H1 (cell line): ENCODE measurements at regions not wholly inside any gene's neighbourhood (a gene's known extent, or its start where the extent isn't known, plus 50 kb on each side); places are given as distances from the start of the nearest gene placed in this dataset.

Experiments used
- CTCF ChIA-PET: fragments of 300-600 bp; sonication (Branson Sonifier 250); formaldehyde crosslinking; loops from one replicate; lab custom pipeline; 2021; ENCODE audit not compliant: partially characterized antibody; lab: Charles Lee
- POLR2A ChIA-PET: fragments of 300-600 bp; sonication (Branson Sonifier 250); formaldehyde crosslinking; loops from one replicate; lab custom pipeline; 2021; ENCODE audit warnings: inconsistent platforms; ENCODE audit not compliant: partially characterized antibody; lab: Charles Lee
- DNase-seq, 2 experiments: peaks; one replicate each; pipeline versions ENCODE4 v3.0.0 to v3.0.0-alpha.2; 2010 to 2022; ENCODE audit warnings: low spot score in 2 of 2, low read depth in 1 of 2, mixed read lengths in 1 of 2
- FAIRE-seq: peaks from 2 replicates; lab custom pipeline; 2011; peaks lifted over from hg19 to GRCh38; lab: Jason Lieb, UNC
- H2AFZ ChIP-seq: 2 replicates; pipeline ENCODE4 v1.8.1; 2012; ENCODE audit warnings: low read length, inconsistent platforms
- H2AK5ac ChIP-seq: 2 replicates; pipeline ENCODE4 v1.6.1; 2013; ENCODE audit warnings: low read depth, low read length
- H2BK120ac ChIP-seq: replicated peaks from 2 replicates; pipeline ENCODE3; 2013; ENCODE audit warnings: low read depth, low read length, inconsistent platforms
- H2BK12ac ChIP-seq: 2 replicates; pipeline ENCODE4 v1.6.1; 2013; ENCODE audit warnings: low read depth, low read length
- H2BK15ac ChIP-seq: 2 replicates; pipeline ENCODE4 v1.6.1; 2013; ENCODE audit warnings: low read length
- H2BK20ac ChIP-seq: 2 replicates; pipeline ENCODE4 v1.6.1; 2013; ENCODE audit warnings: low read length
- H2BK5ac ChIP-seq: 2 replicates; pipeline ENCODE4 v1.6.1; 2013; ENCODE audit warnings: low read depth, low read length
- H3K14ac ChIP-seq: 2 replicates; pipeline ENCODE4 v1.6.1; 2013; ENCODE audit warnings: inconsistent platforms; ENCODE audit not compliant: insufficient read length
- H3K18ac ChIP-seq: 2 replicates; pipeline ENCODE4 v1.6.1; 2013; ENCODE audit warnings: low read length; ENCODE audit errors: extremely low read depth
- H3K23ac ChIP-seq: 2 replicates; pipeline ENCODE4 v1.6.1; 2013; ENCODE audit warnings: inconsistent platforms; ENCODE audit not compliant: insufficient read length
- H3K23me2 ChIP-seq: 2 replicates; pipeline ENCODE4 v1.6.1; 2013; ENCODE audit warnings: low read depth, low read length
- H3K27ac ChIP-seq: 2 replicates; pipeline ENCODE4 v1.6.1; 2011; ENCODE audit warnings: low read depth, low read length, inconsistent platforms
- H3K27me3 ChIP-seq, 4 experiments: replicated peaks in 1 of 4; 1 replicate in 1 of 4; 2 replicates in 3 of 4; pipeline versions ENCODE4 v1.6.1 to v1.8.1; 2011 to 2013; ENCODE audit warnings: low read length in 3 of 4, mild to moderate bottlenecking in 3 of 4, inconsistent platforms in 2 of 4, mixed read lengths in 2 of 4, moderate library complexity in 1 of 4; ENCODE audit not compliant: control insufficient read depth in 3 of 4, insufficient read depth in 3 of 4; ENCODE audit errors: extremely low read depth in 1 of 4
- H3K36me3 ChIP-seq, 4 experiments: 2 replicates each; pipeline versions ENCODE4 v1.6.1 to v1.8.1; 2011 to 2013; ENCODE audit warnings: mild to moderate bottlenecking in 4 of 4, low read length in 3 of 4, moderate library complexity in 2 of 4, control low read depth in 1 of 4, inconsistent platforms in 1 of 4; ENCODE audit not compliant: insufficient read depth in 4 of 4, control insufficient read depth in 2 of 4
- H3K4ac ChIP-seq: replicated peaks from 2 replicates; pipeline ENCODE3; 2013; ENCODE audit warnings: low read length, low read depth, mixed read lengths, inconsistent platforms; ENCODE audit not compliant: insufficient read length
- H3K4me1 ChIP-seq, 4 experiments: replicated peaks in 1 of 4; 1 replicate in 1 of 4; 2 replicates in 3 of 4; pipeline versions ENCODE4 v1.6.1 to v1.8.1; 2011 to 2013; ENCODE audit warnings: low read length in 3 of 4, inconsistent platforms in 2 of 4, mixed read lengths in 1 of 4; ENCODE audit not compliant: insufficient read depth in 4 of 4, control insufficient read depth in 3 of 4
- H3K4me2 ChIP-seq, 2 experiments: 2 replicates each; pipeline versions ENCODE4 v1.6.1 to v1.8.1; 2011 to 2013; ENCODE audit warnings: low read depth in 2 of 2, low read length in 2 of 2, control low read depth in 1 of 2, inconsistent platforms in 1 of 2, mild to moderate bottlenecking in 1 of 2; ENCODE audit not compliant: insufficient read depth in 1 of 2
- H3K4me3 ChIP-seq, 4 experiments: fragments of 200-600, 300-600 bp in 1 of 4; sonication (generic), shearing (Covaris generic), sonication (Bioruptor Twin) in 1 of 4; 2 replicates each; pipeline versions ENCODE4 v1.5.1 to v1.8.1; 2011 to 2016; ENCODE audit warnings: low read length in 4 of 4, low read depth in 3 of 4, control low read depth in 2 of 4, inconsistent platforms in 2 of 4, mild to moderate bottlenecking in 2 of 4, mixed read lengths in 1 of 4, moderate library complexity in 1 of 4; ENCODE audit not compliant: insufficient read depth in 2 of 4; ENCODE audit errors: extremely low read depth in 1 of 4
- H3K56ac ChIP-seq: replicated peaks from 2 replicates; pipeline ENCODE3; 2013; ENCODE audit warnings: low read depth, mild to moderate bottlenecking, mixed read lengths, low read length, inconsistent platforms; ENCODE audit not compliant: insufficient read length
- H3K79me1 ChIP-seq: 2 replicates; pipeline ENCODE4 v1.6.1; 2013; ENCODE audit warnings: low read depth, low read length, control low read depth
- H3K79me2 ChIP-seq, 2 experiments: 2 replicates each; pipeline versions ENCODE4 v1.6.1 to v1.8.1; 2012 to 2013; ENCODE audit warnings: low read length in 2 of 2, mild to moderate bottlenecking in 2 of 2, inconsistent platforms in 1 of 2; ENCODE audit not compliant: insufficient read depth in 2 of 2, control insufficient read depth in 1 of 2
- H3K9ac ChIP-seq, 4 experiments: replicated peaks in 1 of 4; 1 replicate in 1 of 4; 2 replicates in 3 of 4; pipeline versions ENCODE4 v1.6.1 to v1.8.1; 2011 to 2013; ENCODE audit warnings: low read depth in 3 of 4, low read length in 3 of 4, control low read depth in 2 of 4, mild to moderate bottlenecking in 2 of 4, moderate library complexity in 2 of 4, inconsistent platforms in 1 of 4; ENCODE audit errors: extremely low read depth in 1 of 4
- H3K9me3 ChIP-seq, 2 experiments: 2 replicates each; pipeline versions ENCODE4 v1.6.1 to v1.8.1; 2012 to 2013; ENCODE audit warnings: mild to moderate bottlenecking in 2 of 2, moderate library complexity in 2 of 2, control low read depth in 1 of 2, inconsistent platforms in 1 of 2, low read depth in 1 of 2, low read length in 1 of 2, mixed read lengths in 1 of 2; ENCODE audit not compliant: insufficient read depth in 2 of 2
- H4K20me1 ChIP-seq, 2 experiments: replicated peaks in 1 of 2; 2 replicates each; pipeline versions ENCODE3 to v1.8.1; 2011 to 2013; ENCODE audit warnings: inconsistent platforms in 2 of 2, low read length in 2 of 2, mild to moderate bottlenecking in 1 of 2; ENCODE audit not compliant: insufficient read depth in 2 of 2, control insufficient read depth in 1 of 2
- H4K5ac ChIP-seq: 2 replicates; pipeline ENCODE4 v1.6.1; 2013; ENCODE audit warnings: low read length, low read depth, mixed read lengths, inconsistent platforms; ENCODE audit not compliant: insufficient read length
- H4K8ac ChIP-seq: 2 replicates; pipeline ENCODE4 v1.8.0; 2013; ENCODE audit warnings: mild to moderate bottlenecking, moderate library complexity, low read length, inconsistent platforms; ENCODE audit not compliant: insufficient read depth; ENCODE audit errors: extremely low read depth
- H4K91ac ChIP-seq: replicated peaks from 2 replicates; pipeline ENCODE3; 2013; ENCODE audit warnings: low read length, mixed read lengths, inconsistent platforms; ENCODE audit not compliant: insufficient read length
- ASH2L ChIP-seq: fragments of 200-600, 300-600 bp; sonication (generic); IDR thresholded peaks from one replicate; pipeline ENCODE4 v1.7.1; 2017; ENCODE audit warnings: low read length
- CTCF ChIP-seq, 3 experiments: IDR thresholded peaks; 1 replicate in 2 of 3; 2 replicates in 1 of 3; pipeline versions ENCODE4 v1.5.1 to v1.6.1; 2011; ENCODE audit warnings: low read length in 3 of 3, mild to moderate bottlenecking in 3 of 3, inconsistent platforms in 2 of 3, low read depth in 1 of 3, moderate library complexity in 1 of 3; ENCODE audit not compliant: insufficient read depth in 1 of 3; ENCODE audit errors: control extremely low read depth in 1 of 3
- RAD21 ChIP-seq, 2 experiments: IDR thresholded peaks in 1 of 2; conservative IDR thresholded peaks in 1 of 2; 2 replicates each; pipeline ENCODE4 v1.6.1; 2011; ENCODE audit warnings: low read depth in 2 of 2, low read length in 2 of 2, improper control_type of control experiment in 1 of 2, inconsistent platforms in 1 of 2, mild to moderate bottlenecking in 1 of 2, moderate library complexity in 1 of 2
- WGBS, 2 experiments: shearing (Covaris generic) in 1 of 2; methylation state at CpG; one replicate each; pipeline versions ENCODE4 v1.1.6 to v1.1.7; 2013 to 2015; ENCODE audit warnings: low lambda C conversion rate in 2 of 2, mixed read lengths in 2 of 2, inconsistent platforms in 1 of 2, low coverage in 1 of 2, missing lambda C conversion rate in 1 of 2; ENCODE audit not compliant: insufficient replicate concordance in 2 of 2, insufficient coverage in 1 of 2, insufficient read length in 1 of 2; ENCODE audit errors: extremely low coverage in 1 of 2, missing lambda C conversion rate in 1 of 2; 5-methylcytosine and 5-hydroxymethylcytosine counted together

- no peaks in the 10 kb centered on the region for H3K79me2 ChIP-seq
- H2BK5ac ChIP-seq, result no peak overlapping the region
- H4K91ac ChIP-seq, result no peak overlapping the region
- H3K27me3 ChIP-seq, result no peaks in the 10 kb centered on the region; a peak in 1 of 7 replicates
- H4K20me1 ChIP-seq, result no peaks in the 10 kb centered on the region
- H3K4me3 ChIP-seq, result no peak overlapping the region
- no peak overlapping the region for H3K23ac ChIP-seq
- no peak overlapping the region for H3K4me2 ChIP-seq
- no peak overlapping the region for H3K4ac ChIP-seq
- no peak overlapping the region for H3K9ac ChIP-seq
- H3K36me3 ChIP-seq, result no peaks in the 10 kb centered on the region
- H2AK5ac ChIP-seq, result no peak overlapping the region
- H3K27ac ChIP-seq, result no peak overlapping the region
- H2AFZ ChIP-seq, result 0 out of 2 replicates have a peak overlapping the region, but pooled peaks have one; percentile 9
- POLR2A ChIA-PET, result no interaction called here
- no peak overlapping the region for H2BK20ac ChIP-seq
- DNase-seq, result peak in 1 of 2 experiments; percentile 51
- no peaks in the 10 kb centered on the region for H3K79me1 ChIP-seq
- no peak overlapping the region for H4K5ac ChIP-seq
- no peak overlapping the region for H4K8ac ChIP-seq
- TF ChIP-seq ASH2L (no peak), RAD21 (IDR thresholded peaks at IDR 0.05 in 1 of 2, conservative IDR thresholded peaks at IDR 0.05 in 1 of 2; ENCODE audit: low read depth in 2 of 2, low read length in 2 of 2) (peak; percentile 70 to 79), CTCF (IDR thresholded peaks at IDR 0.05; ENCODE audit: control extremely low read depth in 1 of 3, insufficient read depth in 1 of 3, low read depth in 1 of 3, low read length in 3 of 3) (peak in 2 of 3 experiments; percentile 28 to 50; a peak in 2 of 4 replicates)
- no peak overlapping the region for H3K18ac ChIP-seq
- H2BK15ac ChIP-seq, result no peak overlapping the region
- no peak overlapping the region for H3K14ac ChIP-seq
- FAIRE-seq, result no peak
- no peak overlapping the region for H2BK12ac ChIP-seq
- no peaks in the 10 kb centered on the region for H3K4me1 ChIP-seq
- H3K9me3 ChIP-seq, result no peaks in the 10 kb centered on the region; a peak in 1 of 4 replicates
- no peaks in the 10 kb centered on the region for H3K23me2 ChIP-seq
- CTCF ChIA-PET, result interaction anchor here (0.7 to 3.9 kb wide), 24 partner anchors 9 to 596 kb away, joined by 3 to 50 read pairs (median 4); no protein-coding TSS in a partner anchor
- no peak overlapping the region for H3K56ac ChIP-seq
- no peak overlapping the region for H2BK120ac ChIP-seq
- WGBS, 2 experiments, result 58% methylated on average over 2 of the region's 2 CpGs; no CpG with 5 or more reads in 1 of the 2 experiments
These were observed 347.5 kb downstream of the METTL4 start for GRCh38 chr18:2223849-2224248.
